ENCODE measurements at regions not wholly inside any gene's neighbourhood (a gene's known extent, or its start where the extent isn't known, plus 50 kb on each side); places are given as distances from the start of the nearest gene placed in this dataset.

DNA sequence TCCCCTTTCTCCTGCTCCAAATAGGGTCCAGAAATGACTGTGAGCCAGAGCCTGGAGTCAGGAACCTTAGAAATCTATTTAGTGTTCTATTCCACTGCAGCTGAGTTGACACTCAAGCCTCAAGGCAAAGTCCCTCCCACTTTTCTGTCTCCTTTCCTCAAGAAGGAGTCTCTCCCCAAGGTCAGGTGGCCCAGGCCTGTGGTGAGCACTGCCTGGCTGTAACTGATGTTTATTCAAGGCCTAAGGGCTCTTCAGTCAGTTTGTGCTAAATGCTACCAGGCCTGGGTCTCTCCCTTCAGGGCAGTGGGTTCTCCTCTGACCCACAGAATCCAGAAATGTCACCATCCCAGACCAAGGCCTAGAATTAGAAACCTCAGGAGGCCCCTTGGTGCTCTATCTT, 1042.9 kb upstream of the EPHA7 start:
- H3K36me3 ChIP-seq (replicated peaks), result no peaks in the 10 kb centered on the region
- no peaks in the 10 kb centered on the region for H3K4me1 ChIP-seq
- no peaks in the 10 kb centered on the region for H3K9me3 ChIP-seq
- in situ Hi-C loops (cut with MboI; ENCODE audit: low sequenced_read_pairs), result no loop called here
- H3K27me3 ChIP-seq (ENCODE audit: low read depth), result no peaks in the 10 kb centered on the region
- no peak for DNase-seq (ENCODE audit: low spot score in 2 of 2)
- no peak overlapping the region for H3K4me3 ChIP-seq

DNA sequence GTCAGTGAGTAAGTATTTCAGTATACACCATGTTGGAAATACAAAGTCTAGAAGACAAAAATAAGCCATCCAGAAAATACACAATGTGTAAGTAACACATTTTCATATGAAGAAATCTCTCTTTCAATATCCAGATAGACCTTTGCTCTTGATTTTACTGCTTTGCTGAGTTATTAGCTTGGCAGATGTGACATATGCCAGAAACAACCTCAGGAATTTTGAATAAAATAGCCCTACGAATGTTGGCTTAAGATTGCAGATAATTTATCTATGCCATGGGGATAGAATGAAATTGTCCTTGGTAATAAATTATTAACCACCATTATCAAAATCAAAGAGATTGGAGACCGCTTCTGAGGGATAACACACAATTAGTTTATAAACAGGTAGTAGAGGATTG, 1036.9 kb upstream of the EPHA7 start:
- DNase-seq (ENCODE audit: low spot score in 2 of 2), result no peak
- no peaks in the 10 kb centered on the region for H3K27me3 ChIP-seq (ENCODE audit: low read depth)
- H3K36me3 ChIP-seq (replicated peaks), result no peaks in the 10 kb centered on the region
- in situ Hi-C loops (cut with MboI; ENCODE audit: low sequenced_read_pairs), result no loop called here
- H3K4me3 ChIP-seq, result no peak overlapping the region
- no peaks in the 10 kb centered on the region for H3K9me3 ChIP-seq
- H3K4me1 ChIP-seq, result no peaks in the 10 kb centered on the region

DNA sequence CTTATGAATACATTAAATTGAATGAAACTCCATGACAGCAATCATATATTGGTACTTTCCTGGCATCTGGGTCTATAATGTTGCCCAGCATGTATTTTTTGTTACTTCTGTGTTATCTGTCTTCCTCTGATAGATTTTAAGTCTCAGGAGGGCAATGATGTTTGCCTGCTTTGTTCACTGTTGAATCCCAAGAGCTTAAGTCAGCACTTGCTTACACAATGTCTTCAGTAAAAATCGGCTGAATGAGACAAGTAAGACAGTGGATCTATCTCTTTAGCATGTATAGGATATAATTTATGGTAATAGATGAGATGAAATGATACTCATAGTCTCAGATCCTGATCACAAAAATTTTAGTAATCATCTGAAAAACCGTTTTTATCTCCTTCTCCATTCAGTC, 1034.9 kb upstream of the EPHA7 start:
- no peaks in the 10 kb centered on the region for H3K27me3 ChIP-seq (ENCODE audit: low read depth)
- H3K4me1 ChIP-seq, result no peaks in the 10 kb centered on the region
- DNase-seq (ENCODE audit: low spot score in 2 of 2), result no peak
- in situ Hi-C loops (cut with MboI; ENCODE audit: low sequenced_read_pairs), result no loop called here
- H3K36me3 ChIP-seq (replicated peaks), result no peaks in the 10 kb centered on the region
- H3K4me3 ChIP-seq, result no peak overlapping the region
- no peaks in the 10 kb centered on the region for H3K9me3 ChIP-seq

DNA sequence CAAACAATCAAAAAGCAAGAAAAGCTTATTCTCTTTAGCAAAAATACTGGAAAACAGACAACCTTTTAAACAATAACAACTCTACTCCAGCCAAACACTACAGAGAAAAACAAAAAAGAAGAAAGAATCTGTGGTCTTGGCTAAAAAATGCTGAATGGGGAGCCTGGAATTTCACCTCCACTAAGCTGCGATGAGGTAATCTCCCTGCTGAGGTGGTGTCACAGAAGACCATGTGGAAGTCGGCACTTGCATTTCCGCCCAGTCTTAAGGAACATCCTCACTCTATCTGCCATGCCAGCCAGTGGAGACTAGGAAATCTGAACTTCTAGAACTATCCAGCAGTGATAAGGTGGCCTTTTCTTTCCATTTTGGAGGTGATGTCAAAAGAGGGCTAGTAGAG, 1026.8 kb upstream of the EPHA7 start:
- in situ Hi-C loops (cut with MboI; ENCODE audit: low sequenced_read_pairs), result no loop called here
- no peak for DNase-seq (ENCODE audit: low spot score in 2 of 2)
- H3K27me3 ChIP-seq (ENCODE audit: low read depth), result no peaks in the 10 kb centered on the region
- no peaks in the 10 kb centered on the region for H3K36me3 ChIP-seq (replicated peaks)
- no peaks in the 10 kb centered on the region for H3K4me1 ChIP-seq
- H3K4me3 ChIP-seq, result no peak overlapping the region
- H3K9me3 ChIP-seq, result no peaks in the 10 kb centered on the region

DNA sequence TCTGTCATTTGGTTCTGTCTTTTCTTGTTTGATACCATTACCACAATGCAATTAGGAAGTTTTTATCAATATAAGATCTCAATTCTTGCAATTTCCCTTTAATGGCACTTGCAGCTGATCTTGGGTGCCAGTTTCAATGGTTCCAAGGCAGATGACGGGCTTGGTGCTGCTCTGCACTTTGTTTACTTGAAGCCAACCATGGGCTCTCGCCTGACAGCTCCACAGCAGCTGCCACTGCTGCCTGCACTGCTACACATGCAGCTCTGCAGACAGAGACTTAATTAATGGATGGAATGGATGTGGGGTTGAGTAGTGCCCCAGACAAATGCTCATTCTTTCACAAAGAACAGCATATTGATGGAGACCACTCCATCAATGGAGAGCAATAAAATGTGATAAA, 1024.3 kb upstream of the EPHA7 start:
- DNase-seq (ENCODE audit: low spot score in 2 of 2), result no peak
- no peak overlapping the region for H3K4me3 ChIP-seq
- no peaks in the 10 kb centered on the region for H3K4me1 ChIP-seq
- no peaks in the 10 kb centered on the region for H3K36me3 ChIP-seq (replicated peaks)
- in situ Hi-C loops (cut with MboI; ENCODE audit: low sequenced_read_pairs), result no loop called here
- H3K9me3 ChIP-seq, result no peaks in the 10 kb centered on the region
- no peaks in the 10 kb centered on the region; the same call in 1 of the 2 replicates for H3K27me3 ChIP-seq (ENCODE audit: low read depth)

DNA sequence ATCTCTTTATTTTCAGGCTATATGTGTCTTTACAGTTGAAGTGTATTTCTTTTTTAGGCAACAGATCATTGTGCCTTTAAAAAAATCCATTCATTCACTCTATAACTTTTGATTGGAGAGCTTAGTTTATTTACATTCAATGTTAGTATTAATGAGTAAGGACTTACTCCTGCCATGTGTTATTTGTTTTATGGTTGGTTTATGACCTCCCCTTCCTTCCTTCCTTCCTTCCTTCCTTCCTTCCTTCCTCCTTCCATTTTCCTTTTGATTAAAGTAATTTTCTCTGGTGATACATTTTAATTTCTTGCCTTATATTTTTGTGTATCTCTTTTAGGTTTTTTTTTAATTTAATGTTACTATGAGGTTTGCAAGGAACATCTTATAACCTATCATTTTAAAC, 1005.3 kb upstream of the EPHA7 start:
- Histone ChIP-seq H3K4me3 (no peak overlapping the region), H3K27me3 (ENCODE audit: low read depth) (no peaks in the 10 kb centered on the region), H3K9me3 (no peaks in the 10 kb centered on the region), H3K36me3 (replicated peaks) (no peaks in the 10 kb centered on the region), H3K4me1 (no peaks in the 10 kb centered on the region)
- no peak for DNase-seq (ENCODE audit: low spot score in 2 of 2)
- in situ Hi-C loops (cut with MboI; ENCODE audit: low sequenced_read_pairs), result no loop called here

DNA sequence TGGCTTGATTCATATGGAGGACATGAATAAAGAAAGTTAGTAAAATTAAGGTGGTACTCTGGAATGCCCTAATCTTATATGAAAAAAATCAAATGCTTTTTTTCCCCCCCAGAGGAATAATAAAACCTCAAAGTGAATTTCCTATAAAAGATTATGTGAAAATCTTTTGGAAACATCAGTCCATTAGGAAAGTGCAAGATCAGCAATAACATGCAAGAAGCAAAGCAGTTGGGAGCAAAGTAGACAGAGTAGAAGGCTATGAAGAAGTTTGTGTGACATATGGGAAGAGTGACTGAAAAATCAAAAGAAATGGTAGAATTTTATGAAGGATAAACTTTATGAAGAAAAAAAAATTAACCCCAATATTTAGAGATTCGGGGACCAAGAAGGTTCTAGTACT, 998.0 kb upstream of the EPHA7 start:
- Histone ChIP-seq H3K9me3 (no peaks in the 10 kb centered on the region), H3K36me3 (replicated peaks) (no peaks in the 10 kb centered on the region), H3K4me3 (no peak overlapping the region), H3K4me1 (no peaks in the 10 kb centered on the region), H3K27me3 (ENCODE audit: low read depth) (peaks cover 3% of the 10 kb centered on the region; the same call in 1 of the 2 replicates)
- in situ Hi-C loops (cut with MboI; ENCODE audit: low sequenced_read_pairs), result no loop called here
- no peak for DNase-seq (ENCODE audit: low spot score in 2 of 2)

DNA sequence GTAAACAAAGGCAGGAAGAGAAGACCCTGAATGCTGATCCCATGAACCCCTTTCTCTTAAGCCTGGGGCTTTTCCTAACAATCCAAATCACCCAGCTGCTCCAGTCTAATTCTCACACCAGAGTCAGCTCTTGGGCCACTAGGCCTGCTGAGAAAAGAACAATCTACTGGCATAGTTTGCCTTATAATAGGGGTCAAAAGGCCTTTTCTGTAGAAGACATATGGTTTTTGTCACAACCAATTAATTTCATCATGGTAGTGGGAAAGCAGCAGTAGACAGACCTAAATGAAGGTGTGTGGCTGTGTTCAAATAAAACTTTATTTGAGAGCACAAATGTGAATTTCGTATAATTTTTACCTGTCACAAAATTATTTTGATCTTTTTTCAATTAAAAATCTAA, 994.7 kb upstream of the EPHA7 start:
- DNase-seq (ENCODE audit: low spot score in 2 of 2), result no peak
- no peaks in the 10 kb centered on the region for H3K9me3 ChIP-seq
- in situ Hi-C loops (cut with MboI; ENCODE audit: low sequenced_read_pairs), result no loop called here
- H3K27me3 ChIP-seq (ENCODE audit: low read depth), result peaks cover 3% of the 10 kb centered on the region; the same call in 1 of the 2 replicates
- no peaks in the 10 kb centered on the region for H3K4me1 ChIP-seq
- no peaks in the 10 kb centered on the region for H3K36me3 ChIP-seq (replicated peaks)
- H3K4me3 ChIP-seq, result no peak overlapping the region

DNA sequence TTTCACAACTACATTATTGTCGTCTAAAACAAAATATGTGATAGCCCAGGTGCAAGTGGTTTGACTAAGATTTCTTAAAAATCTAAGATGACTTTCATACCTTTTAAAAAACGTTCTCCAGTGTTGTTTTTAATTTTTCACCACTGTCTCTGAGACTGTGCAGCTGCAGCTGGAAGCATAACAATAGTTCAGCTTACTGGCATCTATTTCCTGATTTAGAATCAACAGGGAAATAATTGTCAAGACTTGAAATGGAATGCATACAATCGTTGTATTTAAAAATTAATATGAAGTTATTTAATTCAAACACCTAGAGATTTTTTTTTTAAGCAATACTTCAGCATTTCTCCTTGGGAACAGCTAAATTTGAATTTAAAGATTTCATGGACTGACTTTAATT, 982.0 kb upstream of the EPHA7 start:
- no peaks in the 10 kb centered on the region for H3K36me3 ChIP-seq (replicated peaks)
- DNase-seq (ENCODE audit: low spot score in 2 of 2), result no peak
- in situ Hi-C loops (cut with MboI; ENCODE audit: low sequenced_read_pairs), result no loop called here
- no peaks in the 10 kb centered on the region for H3K9me3 ChIP-seq
- H3K27me3 ChIP-seq (ENCODE audit: low read depth), result no peaks in the 10 kb centered on the region
- no peak overlapping the region for H3K4me3 ChIP-seq
- no peaks in the 10 kb centered on the region for H3K4me1 ChIP-seq

DNA sequence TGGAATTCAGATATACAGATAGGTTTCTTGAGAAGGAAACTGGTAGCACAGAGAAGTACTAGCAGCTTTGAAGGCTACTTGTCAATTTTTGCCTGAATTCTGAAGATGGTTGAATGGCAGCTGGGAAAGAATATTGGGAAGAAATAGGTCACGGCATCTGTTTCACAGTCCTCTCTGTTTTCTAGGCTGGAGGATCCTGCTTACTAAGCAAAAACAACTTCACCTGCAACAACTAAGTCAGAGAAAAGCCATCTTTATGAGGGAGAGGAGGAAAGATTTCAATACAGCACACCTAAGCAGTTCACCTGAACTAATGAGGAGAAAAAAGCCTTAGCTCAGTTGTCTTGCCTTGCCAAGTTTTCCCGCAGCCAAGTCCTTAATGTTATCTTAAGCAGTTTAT, 975.5 kb upstream of the EPHA7 start:
- Histone ChIP-seq H3K4me1 (no peaks in the 10 kb centered on the region), H3K27me3 (ENCODE audit: low read depth) (no peaks in the 10 kb centered on the region), H3K4me3 (no peak overlapping the region), H3K9me3 (no peaks in the 10 kb centered on the region), H3K36me3 (replicated peaks) (no peaks in the 10 kb centered on the region)
- in situ Hi-C loops (cut with MboI; ENCODE audit: low sequenced_read_pairs), result no loop called here
- no peak for DNase-seq (ENCODE audit: low spot score in 2 of 2)

DNA sequence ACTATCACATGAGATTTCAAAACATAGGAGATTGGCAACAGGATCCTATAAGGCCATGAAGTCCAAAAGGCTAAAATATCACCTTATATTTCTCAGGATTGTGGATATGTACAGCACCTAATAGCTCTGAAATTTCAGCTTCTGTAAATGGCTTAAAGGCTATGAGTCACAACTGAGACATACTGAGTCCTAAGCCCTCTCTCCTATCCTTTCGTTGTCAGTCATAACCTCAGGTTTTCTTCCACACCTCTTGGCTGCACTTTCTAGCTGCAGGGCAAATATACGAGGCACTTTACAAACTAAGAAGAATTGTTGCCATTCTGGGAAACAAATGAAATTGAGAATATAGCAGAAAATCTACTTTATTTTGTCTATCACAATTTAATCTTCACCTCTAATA, 969.9 kb upstream of the EPHA7 start:
- H3K36me3 ChIP-seq (replicated peaks), result no peaks in the 10 kb centered on the region
- H3K27me3 ChIP-seq (ENCODE audit: low read depth), result no peaks in the 10 kb centered on the region
- no peaks in the 10 kb centered on the region for H3K9me3 ChIP-seq
- DNase-seq (ENCODE audit: low spot score in 2 of 2), result no peak
- in situ Hi-C loops (cut with MboI; ENCODE audit: low sequenced_read_pairs), result no loop called here
- H3K4me1 ChIP-seq, result no peaks in the 10 kb centered on the region
- no peak overlapping the region for H3K4me3 ChIP-seq

DNA sequence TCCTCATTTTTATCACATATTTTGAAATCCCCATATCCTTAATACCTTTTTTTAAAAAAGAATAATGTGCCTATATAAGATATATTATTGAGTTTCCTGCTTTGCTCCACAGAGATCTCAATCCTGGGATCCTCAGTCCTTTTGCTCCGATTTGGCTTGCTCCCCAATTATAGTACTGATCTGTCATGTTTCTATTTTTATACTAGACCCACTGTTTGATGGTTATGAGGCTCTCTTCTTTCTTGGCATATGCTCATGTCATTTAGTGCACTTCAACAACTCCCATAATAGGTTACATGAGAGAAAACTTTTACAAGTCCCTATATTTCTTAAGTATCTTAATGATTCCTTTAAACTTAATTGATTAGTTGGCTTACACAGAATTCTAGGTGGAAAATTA, 958.5 kb upstream of the EPHA7 start:
- in situ Hi-C loops (cut with MboI; ENCODE audit: low sequenced_read_pairs), result no loop called here
- no peak for DNase-seq (ENCODE audit: low spot score in 2 of 2)
- Histone ChIP-seq H3K4me1 (no peaks in the 10 kb centered on the region), H3K27me3 (ENCODE audit: low read depth) (no peaks in the 10 kb centered on the region), H3K9me3 (no peaks in the 10 kb centered on the region), H3K4me3 (no peak overlapping the region), H3K36me3 (replicated peaks) (no peaks in the 10 kb centered on the region)

DNA sequence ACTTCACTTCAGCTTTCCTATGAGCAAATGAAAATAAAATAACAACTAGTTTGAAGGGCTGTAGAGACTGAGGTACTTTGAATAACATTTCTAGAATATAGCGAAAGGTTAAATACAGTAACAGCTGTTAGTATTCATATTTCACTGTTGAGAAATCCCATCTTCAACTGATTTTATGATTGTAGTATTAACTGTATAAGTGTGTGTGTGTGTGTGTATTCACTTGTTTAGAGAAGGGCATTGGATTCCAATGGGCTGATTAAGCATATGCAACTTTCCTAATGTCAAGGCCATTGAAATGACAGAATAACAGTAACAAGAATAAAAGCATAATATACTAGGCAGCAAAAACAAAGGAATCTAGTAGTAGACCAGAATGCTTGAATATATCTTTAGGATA, 957.5 kb upstream of the EPHA7 start:
- no peak for DNase-seq (ENCODE audit: low spot score in 2 of 2)
- H3K4me1 ChIP-seq, result no peaks in the 10 kb centered on the region
- no peaks in the 10 kb centered on the region for H3K36me3 ChIP-seq (replicated peaks)
- in situ Hi-C loops (cut with MboI; ENCODE audit: low sequenced_read_pairs), result no loop called here
- H3K27me3 ChIP-seq (ENCODE audit: low read depth), result no peaks in the 10 kb centered on the region
- no peaks in the 10 kb centered on the region for H3K9me3 ChIP-seq
- no peak overlapping the region for H3K4me3 ChIP-seq

DNA sequence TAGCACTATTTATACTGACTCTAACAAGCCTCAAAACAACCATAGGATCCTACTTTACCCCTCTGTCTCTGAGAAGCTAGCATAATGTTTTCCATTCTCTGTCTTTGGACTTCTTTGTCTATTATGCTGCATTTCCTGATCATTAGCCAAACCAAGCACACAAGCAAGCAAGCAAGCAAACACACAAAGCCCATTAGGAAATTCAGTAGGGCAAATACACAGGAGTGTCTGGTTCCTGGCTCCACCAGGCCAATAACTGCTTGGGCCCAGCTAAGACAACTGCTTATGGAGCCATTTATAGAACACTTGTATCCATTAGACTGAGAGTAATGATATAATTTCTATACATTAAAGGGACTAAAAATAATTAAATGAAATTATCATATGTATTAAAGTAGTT, 952.9 kb upstream of the EPHA7 start:
- DNase-seq (ENCODE audit: low spot score in 2 of 2), result no peak
- Histone ChIP-seq H3K36me3 (replicated peaks) (no peaks in the 10 kb centered on the region), H3K4me1 (no peaks in the 10 kb centered on the region), H3K27me3 (ENCODE audit: low read depth) (no peaks in the 10 kb centered on the region), H3K4me3 (no peak overlapping the region), H3K9me3 (no peaks in the 10 kb centered on the region)
- in situ Hi-C loops (cut with MboI; ENCODE audit: low sequenced_read_pairs), result no loop called here

DNA sequence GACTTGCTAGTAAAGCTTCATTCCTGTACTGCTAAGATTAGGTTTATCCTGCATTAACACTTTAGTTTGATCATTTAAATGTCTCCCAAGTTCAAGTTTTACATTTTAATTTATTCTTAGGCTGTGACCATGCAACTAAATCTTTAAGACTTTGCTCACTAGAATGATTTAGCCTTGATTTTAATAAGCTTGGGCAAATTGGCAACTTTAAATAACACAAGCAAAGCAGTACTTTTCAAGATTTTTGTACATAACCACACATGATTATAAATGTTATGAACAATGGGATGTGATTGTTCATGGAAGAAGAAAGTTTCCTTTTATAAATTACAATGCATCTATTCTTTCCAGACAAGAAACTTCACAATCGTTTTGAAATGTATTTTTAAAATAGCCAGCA, 948.0 kb upstream of the EPHA7 start:
- H3K4me3 ChIP-seq, result no peak overlapping the region
- no peak for DNase-seq (ENCODE audit: low spot score in 2 of 2)
- in situ Hi-C loops (cut with MboI; ENCODE audit: low sequenced_read_pairs), result no loop called here
- no peaks in the 10 kb centered on the region for H3K36me3 ChIP-seq (replicated peaks)
- H3K27me3 ChIP-seq (ENCODE audit: low read depth), result no peaks in the 10 kb centered on the region
- no peaks in the 10 kb centered on the region for H3K9me3 ChIP-seq
- no peaks in the 10 kb centered on the region for H3K4me1 ChIP-seq
